GM12878 (cell line): ENCODE measurements at regions not wholly inside any gene's neighbourhood (a gene's known extent, or its start where the extent isn't known, plus 50 kb on each side); places are given as distances from the start of the nearest gene placed in this dataset.

Source experiments
- ATAC-seq: fragments of 200-7000 bp; cut with Tn5 transposase; 3 replicates; pipeline ENCODE4 v1.9.1; 2020; ENCODE audit warnings: mild to moderate bottlenecking, moderate library complexity
- BruUV-seq: library from RNA; stranded (reverse); fragments of 400-500 nt; replicated peaks from 2 replicates; lab custom pipeline; 2021; lab: Mats Ljungman, UMichigan
- CTCF ChIA-PET: fragments of 300-600 bp; sonication (Branson Sonifier 250); formaldehyde crosslinking; extraction: SDS; loops from one replicate; lab custom pipeline; 2021; ENCODE audit warnings: inconsistent platforms; lab: Yijun Ruan, JAX
- POLR2A ChIA-PET: fragments of 350-600 bp; formaldehyde crosslinking; extraction: SDS; loops from one replicate; lab custom pipeline; 2021; ENCODE audit warnings: inconsistent platforms; lab: Charles Lee
- RAD21 ChIA-PET: fragments of 300-600 bp; sonication (Branson Sonifier 250); formaldehyde crosslinking; loops from one replicate; lab custom pipeline; 2023; ENCODE audit warnings: antibody characterized with exemption; ENCODE audit not compliant: unreplicated experiment; lab: Charles Lee
- SMC1A ChIA-PET: fragments of 300-600 bp; sonication (Branson Sonifier 250); formaldehyde crosslinking; loops from one replicate; lab custom pipeline; 2023; ENCODE audit not compliant: unreplicated experiment, uncharacterized antibody; lab: Charles Lee
- DNase-seq: peaks from one replicate; pipeline ENCODE4 v3.0.0-alpha.2; 2011; ENCODE audit warnings: low read depth, low spot score
- FAIRE-seq: peaks from 3 replicates; lab custom pipeline; 2011; peaks lifted over from hg19 to GRCh38; lab: Jason Lieb, UNC
- H2AFZ ChIP-seq: 2 replicates; pipeline ENCODE4 v1.6.0; 2011; ENCODE audit warnings: low read depth, low read length, control low read depth; ENCODE audit not compliant: control insufficient read depth
- H3K27ac ChIP-seq: 2 replicates; pipeline ENCODE4 v1.5.1; 2011; ENCODE audit warnings: control low read depth; ENCODE audit not compliant: control insufficient read depth, insufficient read depth
- H3K27me3 ChIP-seq, 2 experiments: replicated peaks in 1 of 2; 2 replicates each; pipeline versions ENCODE4 v1.6.0 to v1.6.1; 2011; ENCODE audit warnings: low read length in 1 of 2; ENCODE audit not compliant: control insufficient read depth in 2 of 2, insufficient read depth in 2 of 2
- H3K36me3 ChIP-seq, 2 experiments: 2 replicates each; pipeline ENCODE4 v1.5.1; 2011; ENCODE audit warnings: low read length in 1 of 2; ENCODE audit not compliant: control insufficient read depth in 2 of 2, insufficient read depth in 2 of 2
- H3K4me1 ChIP-seq: 2 replicates; pipeline ENCODE4 v1.6.1; 2011; ENCODE audit warnings: mild to moderate bottlenecking, low read length, moderate library complexity, mixed read lengths; ENCODE audit not compliant: control insufficient read depth, insufficient read depth
- H3K4me2 ChIP-seq: 2 replicates; pipeline ENCODE4 v1.6.0; 2011; ENCODE audit warnings: control low read depth; ENCODE audit not compliant: control insufficient read depth, insufficient read depth
- H3K4me3 ChIP-seq: fragments of 200-600 bp; sonication (generic); 2 replicates; pipeline ENCODE4 v1.5.1; 2016
- H3K79me2 ChIP-seq: 2 replicates; pipeline ENCODE4 v1.6.0; 2011; ENCODE audit warnings: low read length; ENCODE audit not compliant: control insufficient read depth, insufficient read depth
- H3K9ac ChIP-seq: 2 replicates; pipeline ENCODE4 v1.8.0; 2011; ENCODE audit warnings: low read length, control low read depth, mixed read lengths; ENCODE audit not compliant: control insufficient read depth, insufficient read depth
- H3K9me3 ChIP-seq: replicated peaks from 3 replicates; pipeline ENCODE4 v1.5.1; 2011; ENCODE audit warnings: mild to moderate bottlenecking, low read length; ENCODE audit not compliant: control insufficient read depth, insufficient read depth
- H4K20me1 ChIP-seq: 2 replicates; pipeline ENCODE4 v1.6.0; 2011; ENCODE audit not compliant: control insufficient read depth, insufficient read depth
- BRCA1 ChIP-seq: IDR thresholded peaks from 2 replicates; pipeline ENCODE4 v1.6.1; 2011; ENCODE audit warnings: low read depth, low read length, improper control_type of control experiment
- EZH2 ChIP-seq: IDR thresholded peaks from 2 replicates; pipeline ENCODE4 v1.6.1; 2012; ENCODE audit warnings: low read depth, mild to moderate bottlenecking, control low read depth, inconsistent platforms, low read length, borderline replicate concordance; ENCODE audit not compliant: control insufficient read depth
- FOS ChIP-seq: IDR thresholded peaks from 3 replicates; pipeline ENCODE4 v1.6.1; 2011; ENCODE audit warnings: borderline replicate concordance; ENCODE audit not compliant: insufficient read length; ENCODE audit errors: extremely low read depth
- KAT2A ChIP-seq: conservative IDR thresholded peaks from 2 replicates; pipeline ENCODE4 v1.6.1; 2011; ENCODE audit warnings: low read depth, low read length; ENCODE audit not compliant: control insufficient read depth
- MXI1 ChIP-seq: fragments of 150-350 bp; IDR thresholded peaks from 2 replicates; pipeline ENCODE4 v1.6.1; 2011; ENCODE audit warnings: low read depth, mild to moderate bottlenecking, inconsistent platforms, low read length, improper control_type of control experiment
- POU2F2 ChIP-seq: IDR thresholded peaks from 3 replicates; pipeline ENCODE4 v1.6.1; 2011; ENCODE audit warnings: low read depth, mild to moderate bottlenecking, low read length, borderline replicate concordance
- SREBF1 ChIP-seq: IDR thresholded peaks from 2 replicates; pipeline ENCODE4 v1.6.1; 2012; ENCODE audit warnings: mild to moderate bottlenecking, low read length
- SRF ChIP-seq, 2 experiments: IDR thresholded peaks; 2 replicates each; pipeline ENCODE4 v1.6.1; 2011; ENCODE audit warnings: low read depth in 2 of 2, low read length in 2 of 2, mild to moderate bottlenecking in 1 of 2, moderate library complexity in 1 of 2
- WRNIP1 ChIP-seq: IDR thresholded peaks from 2 replicates; pipeline ENCODE4 v1.6.1; 2011; ENCODE audit warnings: low read depth, low read length, improper control_type of control experiment, borderline replicate concordance
- ZNF622 ChIP-seq: fragments of 450-650 bp; IDR thresholded peaks from 2 replicates; pipeline ENCODE4 v1.6.1; 2017; ENCODE audit warnings: mild to moderate bottlenecking, inconsistent platforms
- ZZZ3 ChIP-seq: IDR thresholded peaks from 2 replicates; pipeline ENCODE4 v1.6.1; 2011; ENCODE audit warnings: low read depth; ENCODE audit not compliant: control insufficient read depth, insufficient read length
- WGBS: methylation state at CpG from one replicate; pipeline ENCODE4 v1.1.6; 2016; ENCODE audit warnings: low lambda C conversion rate; ENCODE audit not compliant: insufficient replicate concordance, insufficient coverage; ENCODE audit errors: missing lambda C conversion rate; 5-methylcytosine and 5-hydroxymethylcytosine counted together
- in situ Hi-C: fragments of 300-500 bp; cut with MboI; formaldehyde crosslinking; loops from 9 replicates; pipeline ENCODE4 v1.14.3; 2018; ENCODE audit warnings: mixed read lengths
- intact Hi-C: fragments of 100-400 bp; cut with micrococcal nuclease; formaldehyde crosslinking; loops from one replicate; pipeline ENCODE4 v1.14.2; 2022; ENCODE audit not compliant: unreplicated experiment
- TF ChIP-seq, protein P1 (sequence below), 3 experiments: IDR thresholded peaks in 2 of 3; conservative IDR thresholded peaks in 1 of 3; 2 replicates each; pipeline ENCODE4 v1.5.1; 2011; ENCODE audit warnings: low read depth in 3 of 3, low read length in 3 of 3, mild to moderate bottlenecking in 3 of 3, control low read depth in 2 of 3, moderate library complexity in 2 of 3, inconsistent platforms in 1 of 3, mixed read lengths in 1 of 3; ENCODE audit not compliant: control insufficient read depth in 2 of 3, insufficient read depth in 1 of 3; ENCODE audit errors: extremely low read depth in 1 of 3
- TF ChIP-seq, protein P2 (sequence below): IDR thresholded peaks from 2 replicates; pipeline ENCODE4 v1.6.1; 2012; ENCODE audit warnings: low read length, inconsistent platforms

DNA sequence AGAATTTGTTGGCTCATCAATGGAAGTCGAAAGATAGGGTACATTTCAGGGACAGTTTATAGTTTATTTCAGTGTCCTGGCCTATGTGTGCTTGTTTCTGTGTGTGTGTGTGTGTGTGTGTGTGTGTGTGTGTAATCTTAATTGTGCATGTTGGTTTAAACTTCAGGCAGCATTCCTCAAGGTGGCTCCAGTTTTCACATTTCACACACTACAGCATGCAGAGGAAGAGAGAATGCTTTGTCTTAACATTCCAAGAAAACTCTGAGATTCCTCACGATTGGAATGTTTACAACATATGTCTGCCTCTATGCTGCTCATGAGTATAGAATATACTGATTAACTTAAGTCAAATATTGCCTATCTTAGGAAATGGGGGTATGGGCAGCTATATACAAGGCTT, 332.6 kb upstream of the EPHA7 start:
- no peaks in the 10 kb centered on the region for H3K79me2 ChIP-seq
- H2AFZ ChIP-seq, result no peak overlapping the region
- no peaks in the 10 kb centered on the region for H3K4me1 ChIP-seq
- ChIA-PET POLR2A (no interaction called here), SMC1A (no interaction called here), RAD21 (no interaction called here), CTCF (no interaction called here)
- FAIRE-seq, result no peak
- H3K9me3 ChIP-seq, result no peaks in the 10 kb centered on the region
- no peaks in the 10 kb centered on the region for H4K20me1 ChIP-seq
- no peak overlapping the region for H3K4me3 ChIP-seq
- H3K9ac ChIP-seq, result no peak overlapping the region
- no peaks in the 10 kb centered on the region for H3K36me3 ChIP-seq
- H3K27ac ChIP-seq, result no peak overlapping the region
- 0% methylated on average over 2 of the region's 2 CpGs for WGBS
- H3K4me2 ChIP-seq, result no peak overlapping the region
- in situ Hi-C loops, result no loop called here
- no peaks in the 10 kb centered on the region for H3K27me3 ChIP-seq
- BruUV-seq, result no TSS peak
- DNase-seq, result no peak
- ATAC-seq, result no peak
- TF ChIP-seq, protein P1, sequence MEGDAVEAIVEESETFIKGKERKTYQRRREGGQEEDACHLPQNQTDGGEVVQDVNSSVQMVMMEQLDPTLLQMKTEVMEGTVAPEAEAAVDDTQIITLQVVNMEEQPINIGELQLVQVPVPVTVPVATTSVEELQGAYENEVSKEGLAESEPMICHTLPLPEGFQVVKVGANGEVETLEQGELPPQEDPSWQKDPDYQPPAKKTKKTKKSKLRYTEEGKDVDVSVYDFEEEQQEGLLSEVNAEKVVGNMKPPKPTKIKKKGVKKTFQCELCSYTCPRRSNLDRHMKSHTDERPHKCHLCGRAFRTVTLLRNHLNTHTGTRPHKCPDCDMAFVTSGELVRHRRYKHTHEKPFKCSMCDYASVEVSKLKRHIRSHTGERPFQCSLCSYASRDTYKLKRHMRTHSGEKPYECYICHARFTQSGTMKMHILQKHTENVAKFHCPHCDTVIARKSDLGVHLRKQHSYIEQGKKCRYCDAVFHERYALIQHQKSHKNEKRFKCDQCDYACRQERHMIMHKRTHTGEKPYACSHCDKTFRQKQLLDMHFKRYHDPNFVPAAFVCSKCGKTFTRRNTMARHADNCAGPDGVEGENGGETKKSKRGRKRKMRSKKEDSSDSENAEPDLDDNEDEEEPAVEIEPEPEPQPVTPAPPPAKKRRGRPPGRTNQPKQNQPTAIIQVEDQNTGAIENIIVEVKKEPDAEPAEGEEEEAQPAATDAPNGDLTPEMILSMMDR (IDR thresholded peaks at IDR 0.05 in 2 of 3, conservative IDR thresholded peaks at IDR 0.05 in 1 of 3; ENCODE audit: control insufficient read depth in 2 of 3, extremely low read depth in 1 of 3, insufficient read depth in 1 of 3, low read depth in 3 of 3, low read length in 3 of 3), result no peak
- TF ChIP-seq BRCA1 (no peak), SREBF1 (no peak), EZH2 (no peak), FOS (no peak), ZNF622 (no peak), WRNIP1 (no peak), SRF (IDR thresholded peaks at IDR 0.05; ENCODE audit: low read depth in 2 of 2, low read length in 2 of 2) (no peak), ZZZ3 (no peak), KAT2A (no peak), POU2F2 (no peak), MXI1 (no peak)
- TF ChIP-seq, protein P2, sequence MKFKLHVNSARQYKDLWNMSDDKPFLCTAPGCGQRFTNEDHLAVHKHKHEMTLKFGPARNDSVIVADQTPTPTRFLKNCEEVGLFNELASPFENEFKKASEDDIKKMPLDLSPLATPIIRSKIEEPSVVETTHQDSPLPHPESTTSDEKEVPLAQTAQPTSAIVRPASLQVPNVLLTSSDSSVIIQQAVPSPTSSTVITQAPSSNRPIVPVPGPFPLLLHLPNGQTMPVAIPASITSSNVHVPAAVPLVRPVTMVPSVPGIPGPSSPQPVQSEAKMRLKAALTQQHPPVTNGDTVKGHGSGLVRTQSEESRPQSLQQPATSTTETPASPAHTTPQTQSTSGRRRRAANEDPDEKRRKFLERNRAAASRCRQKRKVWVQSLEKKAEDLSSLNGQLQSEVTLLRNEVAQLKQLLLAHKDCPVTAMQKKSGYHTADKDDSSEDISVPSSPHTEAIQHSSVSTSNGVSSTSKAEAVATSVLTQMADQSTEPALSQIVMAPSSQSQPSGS, result no peak
- intact Hi-C loops, result no loop called here
